ENCODE measurements at regions not wholly inside any gene's neighbourhood (a gene's known extent, or its start where the extent isn't known, plus 50 kb on each side); places are given as distances from the start of the nearest gene placed in this dataset.

GRCh38 chr9:111193095-111193494 lies 136.9 kb downstream of the OR2K2 start:
- TF ChIP-seq CTCF (conservative IDR thresholded peaks at IDR 0.05): no peak
- TF ChIP-seq ZFX (IDR thresholded peaks at IDR 0.05): no peak

All from C4-2B (cell line).